Panc1 (cell line): ENCODE measurements at regions not wholly inside any gene's neighbourhood (a gene's known extent, or its start where the extent isn't known, plus 50 kb on each side); places are given as distances from the start of the nearest gene placed in this dataset.

ENCODE experiments used
- ATAC-seq: fragments of 200-7000 bp; cut with Tn5 transposase; 2 replicates; pipeline ENCODE4 v1.9.1; 2020; ENCODE audit warnings: mild to moderate bottlenecking, moderate library complexity
- BruUV-seq: library from RNA; stranded (reverse); fragments of 400-500 nt; replicated peaks from 2 replicates; lab custom pipeline; 2021; lab: Mats Ljungman, UMichigan
- CTCF ChIA-PET: fragments of 300-600 bp; sonication (Branson Sonifier 250); formaldehyde crosslinking; loops from one replicate; lab custom pipeline; 2022; ENCODE audit warnings: antibody characterized with exemption; lab: Charles Lee
- POLR2A ChIA-PET: fragments of 300-600 bp; sonication (Branson Sonifier 250); formaldehyde crosslinking; loops from one replicate; lab custom pipeline; 2022; ENCODE audit warnings: antibody characterized with exemption; lab: Charles Lee
- DNase-seq: peaks from one replicate; pipeline ENCODE4 v3.0.0-alpha.2; 2010; ENCODE audit warnings: low read depth, low spot score
- H3K27ac ChIP-seq: 2 replicates; pipeline ENCODE4 v1.5.1; 2011; ENCODE audit warnings: mild to moderate bottlenecking, low read length, inconsistent platforms
- H3K27me3 ChIP-seq: fragments of 200-500 bp; sonication (Bioruptor generic); 2 replicates; pipeline ENCODE4 v1.6.0; 2014; ENCODE audit warnings: low read length, inconsistent platforms; ENCODE audit not compliant: control insufficient read depth, insufficient read depth
- H3K36me3 ChIP-seq: fragments of 200-500 bp; sonication (Bioruptor generic); 2 replicates; pipeline ENCODE4 v1.5.1; 2014; ENCODE audit warnings: inconsistent platforms, mild to moderate bottlenecking, low read length, moderate library complexity; ENCODE audit not compliant: control insufficient read depth, insufficient read depth
- H3K4me1 ChIP-seq: 2 replicates; pipeline ENCODE4 v1.5.1; 2011; ENCODE audit warnings: inconsistent platforms, mild to moderate bottlenecking, low read length, moderate library complexity; ENCODE audit not compliant: control insufficient read depth, insufficient read depth
- H3K4me3 ChIP-seq, 2 experiments: 2 replicates each; pipeline ENCODE4 v1.5.1; 2011 to 2012; ENCODE audit warnings: low read depth in 2 of 2, low read length in 2 of 2, mild to moderate bottlenecking in 2 of 2, inconsistent platforms in 1 of 2, moderate library complexity in 1 of 2
- H3K9me3 ChIP-seq: fragments of 200-500 bp; sonication (Bioruptor generic); 2 replicates; pipeline ENCODE4 v1.5.1; 2014; ENCODE audit warnings: low read depth, mild to moderate bottlenecking, inconsistent platforms, low read length, moderate library complexity; ENCODE audit not compliant: control insufficient read depth, insufficient read depth
- POLR2AphosphoS5 ChIP-seq: IDR thresholded peaks from 2 replicates; pipeline ENCODE4 v1.6.1; 2012; ENCODE audit warnings: mild to moderate bottlenecking, low read depth, low read length, moderate library complexity
- SIN3A ChIP-seq: IDR thresholded peaks from 2 replicates; pipeline ENCODE4 v1.6.1; 2012; ENCODE audit warnings: low read depth, mild to moderate bottlenecking, low read length, moderate library complexity, borderline replicate concordance; ENCODE audit not compliant: insufficient read depth
- TCF7L2 ChIP-seq: IDR thresholded peaks from 2 replicates; pipeline ENCODE4 v1.6.1; 2011; ENCODE audit warnings: mild to moderate bottlenecking, low read depth, low read length, inconsistent platforms
- in situ Hi-C: cut with HindIII; loops from 2 replicates; pipeline ENCODE4 v1.10.0; 2016; ENCODE audit warnings: low sequenced_read_pairs, low pct_unique_long_range_greater_than_20kb
- intact Hi-C: fragments of 100-400 bp; cut with micrococcal nuclease; formaldehyde crosslinking; loops from one replicate; pipeline ENCODE4 v1.10.0; 2022; ENCODE audit not compliant: unreplicated experiment
- TF ChIP-seq, protein P1 (sequence below), 2 experiments: IDR thresholded peaks; 2 replicates each; pipeline ENCODE4 v1.6.1; 2011 to 2012; ENCODE audit warnings: low read depth in 2 of 2, control low read depth in 1 of 2, low read length in 1 of 2, mild to moderate bottlenecking in 1 of 2, moderate library complexity in 1 of 2; ENCODE audit not compliant: insufficient read depth in 1 of 2
- TF ChIP-seq, protein P2 (sequence below): fragments of 450-650 bp; IDR thresholded peaks from 2 replicates; pipeline ENCODE4 v1.5.1; 2017; ENCODE audit warnings: mild to moderate bottlenecking

GRCh38 chr16:19365486-19365885 lies 52.2 kb upstream of the TMC5 start:
- in situ Hi-C loops (no loop called here), intact Hi-C loops (no loop called here)
- no peak overlapping the region for H3K4me3 ChIP-seq
- no peaks in the 10 kb centered on the region for H3K4me1 ChIP-seq
- DNase-seq = no peak
- ATAC-seq = no peak
- H3K27ac ChIP-seq = no peak overlapping the region
- ChIA-PET CTCF (no interaction called here), POLR2A (interaction anchor here (0.7 kb wide), 1 partner anchor 108 kb away, joined by 4 read pairs; no protein-coding TSS in a partner anchor)
- H3K36me3 ChIP-seq = no peaks in the 10 kb centered on the region
- H3K9me3 ChIP-seq = no peaks in the 10 kb centered on the region
- no peaks in the 10 kb centered on the region for H3K27me3 ChIP-seq
- BruUV-seq = no TSS peak
- TF ChIP-seq, protein P1, sequence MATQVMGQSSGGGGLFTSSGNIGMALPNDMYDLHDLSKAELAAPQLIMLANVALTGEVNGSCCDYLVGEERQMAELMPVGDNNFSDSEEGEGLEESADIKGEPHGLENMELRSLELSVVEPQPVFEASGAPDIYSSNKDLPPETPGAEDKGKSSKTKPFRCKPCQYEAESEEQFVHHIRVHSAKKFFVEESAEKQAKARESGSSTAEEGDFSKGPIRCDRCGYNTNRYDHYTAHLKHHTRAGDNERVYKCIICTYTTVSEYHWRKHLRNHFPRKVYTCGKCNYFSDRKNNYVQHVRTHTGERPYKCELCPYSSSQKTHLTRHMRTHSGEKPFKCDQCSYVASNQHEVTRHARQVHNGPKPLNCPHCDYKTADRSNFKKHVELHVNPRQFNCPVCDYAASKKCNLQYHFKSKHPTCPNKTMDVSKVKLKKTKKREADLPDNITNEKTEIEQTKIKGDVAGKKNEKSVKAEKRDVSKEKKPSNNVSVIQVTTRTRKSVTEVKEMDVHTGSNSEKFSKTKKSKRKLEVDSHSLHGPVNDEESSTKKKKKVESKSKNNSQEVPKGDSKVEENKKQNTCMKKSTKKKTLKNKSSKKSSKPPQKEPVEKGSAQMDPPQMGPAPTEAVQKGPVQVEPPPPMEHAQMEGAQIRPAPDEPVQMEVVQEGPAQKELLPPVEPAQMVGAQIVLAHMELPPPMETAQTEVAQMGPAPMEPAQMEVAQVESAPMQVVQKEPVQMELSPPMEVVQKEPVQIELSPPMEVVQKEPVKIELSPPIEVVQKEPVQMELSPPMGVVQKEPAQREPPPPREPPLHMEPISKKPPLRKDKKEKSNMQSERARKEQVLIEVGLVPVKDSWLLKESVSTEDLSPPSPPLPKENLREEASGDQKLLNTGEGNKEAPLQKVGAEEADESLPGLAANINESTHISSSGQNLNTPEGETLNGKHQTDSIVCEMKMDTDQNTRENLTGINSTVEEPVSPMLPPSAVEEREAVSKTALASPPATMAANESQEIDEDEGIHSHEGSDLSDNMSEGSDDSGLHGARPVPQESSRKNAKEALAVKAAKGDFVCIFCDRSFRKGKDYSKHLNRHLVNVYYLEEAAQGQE (IDR thresholded peaks at IDR 0.05; ENCODE audit: insufficient read depth in 1 of 2, low read depth in 2 of 2, low read length in 1 of 2) = no peak
- no peak for TF ChIP-seq POLR2AphosphoS5
- TF ChIP-seq, protein P2, sequence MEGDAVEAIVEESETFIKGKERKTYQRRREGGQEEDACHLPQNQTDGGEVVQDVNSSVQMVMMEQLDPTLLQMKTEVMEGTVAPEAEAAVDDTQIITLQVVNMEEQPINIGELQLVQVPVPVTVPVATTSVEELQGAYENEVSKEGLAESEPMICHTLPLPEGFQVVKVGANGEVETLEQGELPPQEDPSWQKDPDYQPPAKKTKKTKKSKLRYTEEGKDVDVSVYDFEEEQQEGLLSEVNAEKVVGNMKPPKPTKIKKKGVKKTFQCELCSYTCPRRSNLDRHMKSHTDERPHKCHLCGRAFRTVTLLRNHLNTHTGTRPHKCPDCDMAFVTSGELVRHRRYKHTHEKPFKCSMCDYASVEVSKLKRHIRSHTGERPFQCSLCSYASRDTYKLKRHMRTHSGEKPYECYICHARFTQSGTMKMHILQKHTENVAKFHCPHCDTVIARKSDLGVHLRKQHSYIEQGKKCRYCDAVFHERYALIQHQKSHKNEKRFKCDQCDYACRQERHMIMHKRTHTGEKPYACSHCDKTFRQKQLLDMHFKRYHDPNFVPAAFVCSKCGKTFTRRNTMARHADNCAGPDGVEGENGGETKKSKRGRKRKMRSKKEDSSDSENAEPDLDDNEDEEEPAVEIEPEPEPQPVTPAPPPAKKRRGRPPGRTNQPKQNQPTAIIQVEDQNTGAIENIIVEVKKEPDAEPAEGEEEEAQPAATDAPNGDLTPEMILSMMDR = no peak
- TF ChIP-seq TCF7L2 = no peak
- no peak for TF ChIP-seq SIN3A

- H3K4me3 ChIP-seq = no peak overlapping the region
- intact Hi-C loops (no loop called here), in situ Hi-C loops (no loop called here)
- no peak overlapping the region for H3K27ac ChIP-seq
- no peaks in the 10 kb centered on the region for H3K9me3 ChIP-seq
- H3K4me1 ChIP-seq = no peaks in the 10 kb centered on the region
- H3K27me3 ChIP-seq = no peaks in the 10 kb centered on the region
- POLR2A ChIA-PET = no interaction called here
- no peaks in the 10 kb centered on the region for H3K36me3 ChIP-seq
- DNase-seq = no peak
- CTCF ChIA-PET = no interaction called here
- TF ChIP-seq, protein P2 = no peak
- TF ChIP-seq, protein P1 (IDR thresholded peaks at IDR 0.05; ENCODE audit: insufficient read depth in 1 of 2, low read depth in 2 of 2, low read length in 1 of 2) = no peak
- TF ChIP-seq POLR2AphosphoS5 (no peak), TCF7L2 (no peak), SIN3A (no peak)
- no TSS peak for BruUV-seq
- no peak for ATAC-seq
Measured at GRCh38 chr16:19366391-19366790, 51.3 kb upstream of the TMC5 start.
